DND-41 (cell line): ENCODE measurements at regions not wholly inside any gene's neighbourhood (a gene's known extent, or its start where the extent isn't known, plus 50 kb on each side); places are given as distances from the start of the nearest gene placed in this dataset.

Source experiments
- CTCF ChIP-seq: IDR thresholded peaks from 2 replicates; pipeline ENCODE4 v1.5.1; 2012; ENCODE audit warnings: borderline replicate concordance, low read length, moderate library complexity, mild to moderate bottlenecking; ENCODE audit not compliant: poor library complexity, severe bottlenecking; ENCODE audit errors: extremely low read depth
- EZH2 ChIP-seq: IDR thresholded peaks from 3 replicates; pipeline ENCODE4 v1.6.1; 2012; ENCODE audit warnings: borderline replicate concordance, low read depth, mild to moderate bottlenecking, moderate library complexity, low read length, inconsistent platforms; ENCODE audit not compliant: severe bottlenecking

- TF ChIP-seq CTCF = no peak
- no peak for TF ChIP-seq EZH2
Observed at GRCh38 chr2:180707175-180707883, 273.1 kb upstream of the UBE2E3 start.
